ENCODE measurements at regions not wholly inside any gene's neighbourhood (a gene's known extent, or its start where the extent isn't known, plus 50 kb on each side); places are given as distances from the start of the nearest gene placed in this dataset.
A peak's percentile ranks its signal among the peaks of the same experiment; 100 is the strongest.

DNA sequence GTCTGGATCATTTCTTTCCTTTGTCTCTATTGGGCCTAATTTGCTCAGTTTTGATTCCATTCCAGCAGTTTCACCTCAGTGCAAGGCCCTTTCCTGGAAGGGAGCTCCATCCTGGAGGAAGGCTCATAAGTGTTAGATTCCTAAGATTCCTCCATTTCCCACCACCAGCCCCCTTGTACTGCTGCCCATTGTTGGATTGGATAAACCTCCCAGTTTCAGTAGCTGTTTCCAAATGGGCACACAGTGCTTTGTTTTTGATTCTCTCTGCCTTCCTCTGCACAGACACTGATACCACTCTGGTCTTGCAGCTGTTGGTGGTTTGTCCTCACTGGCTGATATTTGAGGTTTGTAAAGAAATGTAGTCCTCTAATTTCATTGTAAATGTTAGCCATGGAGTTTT, 158.9 kb downstream of the SLC15A5 start:
- no peaks in the 10 kb centered on the region for H3K27me3 Mint-ChIP-seq
- no peak for DNase-seq (ENCODE audit: low spot score, unreplicated experiment)
- H3K4me3 Mint-ChIP-seq (ENCODE audit: low read depth) = no peak overlapping the region
- peaks cover 15% of the 10 kb centered on the region for H3K4me1 Mint-ChIP-seq (ENCODE audit: low read depth)
- no peaks in the 10 kb centered on the region for H3K36me3 Mint-ChIP-seq (ENCODE audit: insufficient read depth)
- no peak overlapping the region for H3K27ac Mint-ChIP-seq
- H3K9me3 Mint-ChIP-seq (ENCODE audit: low read depth) = no peaks in the 10 kb centered on the region
- TF ChIP-seq, protein P1, sequence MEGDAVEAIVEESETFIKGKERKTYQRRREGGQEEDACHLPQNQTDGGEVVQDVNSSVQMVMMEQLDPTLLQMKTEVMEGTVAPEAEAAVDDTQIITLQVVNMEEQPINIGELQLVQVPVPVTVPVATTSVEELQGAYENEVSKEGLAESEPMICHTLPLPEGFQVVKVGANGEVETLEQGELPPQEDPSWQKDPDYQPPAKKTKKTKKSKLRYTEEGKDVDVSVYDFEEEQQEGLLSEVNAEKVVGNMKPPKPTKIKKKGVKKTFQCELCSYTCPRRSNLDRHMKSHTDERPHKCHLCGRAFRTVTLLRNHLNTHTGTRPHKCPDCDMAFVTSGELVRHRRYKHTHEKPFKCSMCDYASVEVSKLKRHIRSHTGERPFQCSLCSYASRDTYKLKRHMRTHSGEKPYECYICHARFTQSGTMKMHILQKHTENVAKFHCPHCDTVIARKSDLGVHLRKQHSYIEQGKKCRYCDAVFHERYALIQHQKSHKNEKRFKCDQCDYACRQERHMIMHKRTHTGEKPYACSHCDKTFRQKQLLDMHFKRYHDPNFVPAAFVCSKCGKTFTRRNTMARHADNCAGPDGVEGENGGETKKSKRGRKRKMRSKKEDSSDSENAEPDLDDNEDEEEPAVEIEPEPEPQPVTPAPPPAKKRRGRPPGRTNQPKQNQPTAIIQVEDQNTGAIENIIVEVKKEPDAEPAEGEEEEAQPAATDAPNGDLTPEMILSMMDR (IDR thresholded peaks at IDR 0.05; ENCODE audit: unreplicated experiment) = no peak

DNA sequence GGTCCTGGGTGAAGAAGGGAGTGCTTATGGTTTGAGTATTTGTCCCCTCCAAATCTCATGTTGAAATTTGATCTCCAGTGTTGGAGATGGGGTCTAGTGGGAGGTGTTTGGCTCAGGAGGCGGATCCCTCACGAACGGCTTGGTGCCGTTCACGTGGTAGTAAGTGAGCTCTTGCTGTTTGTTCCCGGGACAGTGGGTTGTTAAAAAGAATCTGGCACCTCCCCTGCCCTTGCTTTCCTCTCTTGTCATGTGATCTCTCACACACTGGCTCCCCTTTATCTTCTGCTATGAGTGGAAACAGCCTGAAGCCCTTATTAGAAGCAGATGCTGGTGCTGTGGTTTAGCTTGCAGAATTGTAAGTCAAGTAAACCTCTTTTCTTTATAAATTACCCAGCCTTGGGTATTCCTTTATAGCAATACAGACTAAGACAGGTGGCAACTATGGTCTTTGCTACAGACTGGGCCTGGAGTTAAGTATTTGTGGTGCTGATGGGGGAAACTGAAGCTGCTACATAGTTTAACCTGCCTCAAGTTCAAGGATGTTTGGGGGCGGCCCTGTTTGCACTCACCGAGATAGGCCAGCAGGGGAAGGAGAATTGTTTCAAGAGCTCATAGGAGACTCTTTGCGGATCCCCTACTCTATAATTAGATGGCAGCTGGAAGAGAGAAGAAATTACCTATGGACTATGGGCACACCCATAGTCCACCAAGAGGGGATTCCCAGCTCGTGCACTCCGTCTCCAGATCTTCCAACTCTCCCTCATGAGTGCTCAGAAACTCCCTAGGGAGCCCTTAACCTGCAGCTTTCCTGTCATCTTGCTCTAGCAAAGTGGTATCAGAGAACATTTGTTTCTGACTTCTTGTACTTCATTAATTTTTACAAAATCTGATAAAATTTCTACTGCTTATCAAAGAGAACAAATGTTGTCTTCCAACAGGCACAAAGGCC, 164.6 kb downstream of the SLC15A5 start:
- no peak overlapping the region for H3K27ac Mint-ChIP-seq

DNA sequence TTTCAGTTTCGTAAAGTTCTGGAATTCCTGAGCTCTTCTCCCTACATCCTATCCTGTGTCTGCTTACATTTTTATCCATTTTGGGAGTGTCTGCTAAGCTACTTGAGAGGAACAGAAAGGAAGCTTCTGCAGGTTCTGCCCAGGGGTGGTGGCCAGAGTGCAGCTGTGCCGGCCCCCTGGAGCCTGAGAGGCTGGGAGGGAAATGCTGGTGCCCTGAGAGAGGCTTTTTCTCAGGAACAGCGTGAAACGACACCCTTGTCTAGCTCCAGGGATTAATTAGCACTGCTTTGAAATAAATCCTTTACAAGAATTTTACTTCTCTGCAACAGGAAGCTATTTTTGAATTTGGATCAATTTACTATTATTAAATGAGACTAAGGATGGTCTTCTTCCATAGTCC, 165.4 kb downstream of the SLC15A5 start:
- Mint-ChIP-seq H3K4me1 (ENCODE audit: low read depth) (peaks cover 8% of the 10 kb centered on the region), H3K27ac (no peak overlapping the region), H3K9me3 (ENCODE audit: low read depth) (no peaks in the 10 kb centered on the region), H3K4me3 (ENCODE audit: low read depth) (no peak overlapping the region), H3K36me3 (ENCODE audit: insufficient read depth) (no peaks in the 10 kb centered on the region), H3K27me3 (no peaks in the 10 kb centered on the region)
- TF ChIP-seq, protein P1 (IDR thresholded peaks at IDR 0.05; ENCODE audit: unreplicated experiment) = no peak
- no peak for DNase-seq (ENCODE audit: low spot score, unreplicated experiment)

More for the DNA sequence above, 164.6 kb downstream of the SLC15A5 start:
- TF ChIP-seq, protein P1 (IDR thresholded peaks at IDR 0.05; ENCODE audit: unreplicated experiment) = peak; percentile 31
- no peaks in the 10 kb centered on the region for H3K27me3 Mint-ChIP-seq
- H3K4me3 Mint-ChIP-seq (ENCODE audit: low read depth) = no peak overlapping the region
- DNase-seq (ENCODE audit: low spot score, unreplicated experiment) = no peak
- H3K9me3 Mint-ChIP-seq (ENCODE audit: low read depth) = no peaks in the 10 kb centered on the region
- no peaks in the 10 kb centered on the region for H3K36me3 Mint-ChIP-seq (ENCODE audit: insufficient read depth)
- peaks cover 8% of the 10 kb centered on the region for H3K4me1 Mint-ChIP-seq (ENCODE audit: low read depth)

DNA sequence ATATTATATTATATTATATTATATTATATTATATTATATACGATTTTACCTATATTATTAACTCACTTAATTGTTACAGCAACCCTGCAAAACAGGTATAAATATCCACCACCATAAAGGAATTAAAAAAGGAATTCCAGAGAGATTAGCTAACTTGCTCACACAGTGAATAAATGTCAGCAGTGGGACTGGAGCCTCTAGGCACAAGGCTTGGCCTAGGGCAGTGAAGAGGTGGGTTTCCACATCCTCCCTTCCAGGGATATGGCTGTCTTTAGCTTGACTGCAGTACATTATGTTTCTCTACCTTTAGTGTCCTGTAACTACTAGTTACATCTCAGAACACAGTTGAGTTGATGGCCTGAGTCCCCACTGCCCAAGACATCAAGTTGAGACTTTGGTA, 166.9 kb downstream of the SLC15A5 start:
- peaks cover 4% of the 10 kb centered on the region for H3K9me3 Mint-ChIP-seq (ENCODE audit: low read depth)
- H3K27me3 Mint-ChIP-seq = no peaks in the 10 kb centered on the region
- H3K4me1 Mint-ChIP-seq (ENCODE audit: low read depth) = peaks cover 8% of the 10 kb centered on the region
- DNase-seq (ENCODE audit: low spot score, unreplicated experiment) = no peak
- H3K27ac Mint-ChIP-seq = no peak overlapping the region
- no peak overlapping the region for H3K4me3 Mint-ChIP-seq (ENCODE audit: low read depth)
- no peaks in the 10 kb centered on the region for H3K36me3 Mint-ChIP-seq (ENCODE audit: insufficient read depth)
- TF ChIP-seq, protein P1 (IDR thresholded peaks at IDR 0.05; ENCODE audit: unreplicated experiment) = no peak

DNA sequence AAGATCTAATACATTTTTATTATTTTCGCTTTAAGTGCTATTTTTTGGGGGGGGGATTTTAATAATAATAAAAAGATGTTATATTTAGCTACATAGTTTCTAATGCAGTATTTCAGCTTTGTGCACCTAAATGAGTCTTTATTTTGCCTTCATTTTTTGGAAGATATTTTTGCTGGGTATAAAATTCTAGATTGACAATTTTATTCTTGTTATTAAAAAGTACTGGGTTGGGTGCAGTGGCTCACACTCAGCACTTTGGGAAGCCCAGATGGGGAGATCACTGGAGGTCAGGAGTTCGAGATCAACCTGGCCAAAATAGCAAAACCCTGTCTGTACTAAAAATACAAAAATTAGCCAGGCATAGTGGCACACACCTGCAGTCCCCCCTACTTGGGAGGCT, 173.6 kb downstream of the SLC15A5 start:
- Mint-ChIP-seq H3K9me3 (ENCODE audit: low read depth) (peaks cover 32% of the 10 kb centered on the region), H3K36me3 (ENCODE audit: insufficient read depth) (no peaks in the 10 kb centered on the region), H3K4me3 (ENCODE audit: low read depth) (no peak overlapping the region), H3K4me1 (ENCODE audit: low read depth) (no peaks in the 10 kb centered on the region), H3K27ac (no peak overlapping the region), H3K27me3 (no peaks in the 10 kb centered on the region)
- DNase-seq (ENCODE audit: low spot score, unreplicated experiment) = no peak
- TF ChIP-seq, protein P1 (IDR thresholded peaks at IDR 0.05; ENCODE audit: unreplicated experiment) = no peak
